ENCODE measurements at regions not wholly inside any gene's neighbourhood (a gene's known extent, or its start where the extent isn't known, plus 50 kb on each side); places are given as distances from the start of the nearest gene placed in this dataset.

- no peak for TF ChIP-seq CTCF (IDR thresholded peaks at IDR 0.05; ENCODE audit: low read depth, low read length)
- no peak overlapping the region for H3K4me3 ChIP-seq (replicated peaks in 1 of 2; ENCODE audit: low read depth in 2 of 2, low read length in 2 of 2)
- peak; percentile 10 to 78 for DNase-seq (ENCODE audit: low read depth in 2 of 2)
Observed at GRCh38 chr4:28469886-28470285, 1609.2 kb downstream of the STIM2 start.

- DNase-seq (ENCODE audit: low read depth in 2 of 2), result no peak
- no peak for TF ChIP-seq CTCF (IDR thresholded peaks at IDR 0.05; ENCODE audit: low read depth, low read length)
- H3K4me3 ChIP-seq (replicated peaks in 1 of 2; ENCODE audit: low read depth in 2 of 2, low read length in 2 of 2), result no peak overlapping the region
Observed at GRCh38 chr4:28475381-28475780, 1614.7 kb downstream of the STIM2 start.

GRCh38 chr4:28479666-28480065, 1619.0 kb downstream of the STIM2 start:
- no peak for DNase-seq (ENCODE audit: low read depth in 2 of 2)
- no peak overlapping the region for H3K4me3 ChIP-seq (replicated peaks in 1 of 2; ENCODE audit: low read depth in 2 of 2, low read length in 2 of 2)
- no peak for TF ChIP-seq CTCF (IDR thresholded peaks at IDR 0.05; ENCODE audit: low read depth, low read length)

- TF ChIP-seq CTCF (IDR thresholded peaks at IDR 0.05; ENCODE audit: low read depth, low read length), result no peak
- H3K4me3 ChIP-seq (replicated peaks in 1 of 2; ENCODE audit: low read depth in 2 of 2, low read length in 2 of 2), result no peak overlapping the region
- no peak for DNase-seq (ENCODE audit: low read depth in 2 of 2)
Observed at GRCh38 chr4:28481565-28481964, 1620.9 kb downstream of the STIM2 start.

GRCh38 chr4:28482580-28483270, 1622.1 kb downstream of the STIM2 start:
- no peak overlapping the region for H3K4me3 ChIP-seq (replicated peaks in 1 of 2; ENCODE audit: low read depth in 2 of 2, low read length in 2 of 2)
- TF ChIP-seq CTCF (IDR thresholded peaks at IDR 0.05; ENCODE audit: low read depth, low read length), result no peak
- DNase-seq (ENCODE audit: low read depth in 2 of 2), result no peak

GRCh38 chr4:28488021-28488420, 1627.4 kb downstream of the STIM2 start:
- no peak for DNase-seq (ENCODE audit: low read depth in 2 of 2)
- H3K4me3 ChIP-seq (replicated peaks in 1 of 2; ENCODE audit: low read depth in 2 of 2, low read length in 2 of 2), result no peak overlapping the region
- no peak for TF ChIP-seq CTCF (IDR thresholded peaks at IDR 0.05; ENCODE audit: low read depth, low read length)

GRCh38 chr4:28490669-28491068, 1630.0 kb downstream of the STIM2 start:
- peak; percentile 1 to 42 for DNase-seq (ENCODE audit: low read depth in 2 of 2)
- no peak overlapping the region for H3K4me3 ChIP-seq (replicated peaks in 1 of 2; ENCODE audit: low read depth in 2 of 2, low read length in 2 of 2)
- TF ChIP-seq CTCF (IDR thresholded peaks at IDR 0.05; ENCODE audit: low read depth, low read length), result no peak

Measured in cardiac fibroblast (primary cell).